ENCODE measurements at regions not wholly inside any gene's neighbourhood (a gene's known extent, or its start where the extent isn't known, plus 50 kb on each side); places are given as distances from the start of the nearest gene placed in this dataset.

GRCh38 chr2:133787207-133787606, 218.9 kb upstream of the NCKAP5 start:
- no peak for DNase-seq (ENCODE audit: low read depth)
- TF ChIP-seq CTCF (conservative IDR thresholded peaks at IDR 0.05; ENCODE audit: low read depth, low read length), result no peak
- no peak overlapping the region for H3K4me3 ChIP-seq (ENCODE audit: low read length)

- TF ChIP-seq CTCF (conservative IDR thresholded peaks at IDR 0.05; ENCODE audit: low read depth, low read length), result no peak
- H3K4me3 ChIP-seq (ENCODE audit: low read length), result no peak overlapping the region
- DNase-seq (ENCODE audit: low read depth), result no peak
Observed at GRCh38 chr2:133787651-133788050, 219.4 kb upstream of the NCKAP5 start.

GRCh38 chr2:133788386-133788785, 220.1 kb upstream of the NCKAP5 start:
- TF ChIP-seq CTCF (conservative IDR thresholded peaks at IDR 0.05; ENCODE audit: low read depth, low read length), result no peak
- no peak overlapping the region for H3K4me3 ChIP-seq (ENCODE audit: low read length)
- no peak for DNase-seq (ENCODE audit: low read depth)

- TF ChIP-seq CTCF (conservative IDR thresholded peaks at IDR 0.05; ENCODE audit: low read depth, low read length), result no peak
- DNase-seq (ENCODE audit: low read depth), result no peak
- no peak overlapping the region for H3K4me3 ChIP-seq (ENCODE audit: low read length)
Observed at GRCh38 chr2:133789743-133790142, 221.5 kb upstream of the NCKAP5 start.

- DNase-seq (ENCODE audit: low read depth), result no peak
- H3K4me3 ChIP-seq (ENCODE audit: low read length), result no peak overlapping the region
- no peak for TF ChIP-seq CTCF (conservative IDR thresholded peaks at IDR 0.05; ENCODE audit: low read depth, low read length)
Observed at GRCh38 chr2:133790711-133791110, 222.4 kb upstream of the NCKAP5 start.

- H3K4me3 ChIP-seq (ENCODE audit: low read length), result no peak overlapping the region
- TF ChIP-seq CTCF (conservative IDR thresholded peaks at IDR 0.05; ENCODE audit: low read depth, low read length), result no peak
- no peak for DNase-seq (ENCODE audit: low read depth)
Observed at GRCh38 chr2:133791191-133791590, 222.9 kb upstream of the NCKAP5 start.

GRCh38 chr2:133792223-133792622, 224.0 kb upstream of the NCKAP5 start:
- no peak for DNase-seq (ENCODE audit: low read depth)
- H3K4me3 ChIP-seq (ENCODE audit: low read length), result no peak overlapping the region
- TF ChIP-seq CTCF (conservative IDR thresholded peaks at IDR 0.05; ENCODE audit: low read depth, low read length), result no peak
